ENCODE measurements at regions not wholly inside any gene's neighbourhood (a gene's known extent, or its start where the extent isn't known, plus 50 kb on each side); places are given as distances from the start of the nearest gene placed in this dataset.

DNA sequence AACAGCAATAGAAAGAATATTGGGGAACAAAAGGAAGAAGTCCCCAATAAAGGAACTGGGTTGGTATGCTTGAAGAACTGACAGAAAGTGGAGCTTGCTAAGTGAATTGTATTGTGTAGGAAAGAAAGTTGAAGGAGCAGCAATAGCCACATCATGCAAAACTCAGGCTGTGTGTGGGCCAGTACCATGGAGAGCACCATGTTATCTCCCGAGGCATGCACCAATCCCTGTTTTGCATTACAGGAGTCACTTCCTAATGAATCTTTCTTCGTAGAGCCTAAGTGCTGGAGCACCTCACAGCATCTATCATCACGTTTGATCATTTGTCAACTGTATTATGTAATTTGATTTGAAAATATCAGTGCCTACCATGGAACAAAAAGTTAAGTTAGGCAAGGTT lies 137.7 kb upstream of the NMUR2 start:
- no CpG with 5 or more reads among the region's 3 CpGs for WGBS (ENCODE audit: insufficient coverage)
- Histone ChIP-seq H3K4me1 (ENCODE audit: control insufficient read depth in 1 of 2, extremely low read depth in 1 of 2, insufficient read depth in 2 of 2, low read length in 2 of 2) (no peaks in the 10 kb centered on the region), H3K9me3 (no peaks in the 10 kb centered on the region), H3K4me3 (ENCODE audit: control insufficient read depth in 1 of 2, extremely low read depth in 1 of 2, low read length in 1 of 2) (no peak overlapping the region), H3K36me3 (ENCODE audit: control insufficient read depth in 2 of 2, extremely low read depth in 1 of 2, insufficient read depth in 1 of 2, low read length in 1 of 2) (no peaks in the 10 kb centered on the region), H3K27me3 (replicated peaks in 1 of 2; ENCODE audit: control insufficient read depth in 2 of 2, extremely low read depth in 1 of 2, insufficient read depth in 2 of 2, low read length in 1 of 2) (peaks cover 0 to 2% of the 10 kb centered on the region in 2 experiments), H3K27ac (ENCODE audit: low read length) (no peak overlapping the region)
- no peak overlapping the region for H3K4me3 Mint-ChIP-seq
- ATAC-seq (replicated peaks in 1 of 4) = no peak
- DNase-seq = no peak
- H3K27ac Mint-ChIP-seq = no peak overlapping the region
- POLR2A ChIA-PET = no interaction called here
- CTCF ChIA-PET = no interaction called here
- H3K36me3 Mint-ChIP-seq = no peaks in the 10 kb centered on the region
- H3K9me3 Mint-ChIP-seq = no peaks in the 10 kb centered on the region
- H3K4me1 Mint-ChIP-seq = no peaks in the 10 kb centered on the region
- peaks cover 13 to 21% of the 10 kb centered on the region in 2 donors for H3K27me3 Mint-ChIP-seq

DNA sequence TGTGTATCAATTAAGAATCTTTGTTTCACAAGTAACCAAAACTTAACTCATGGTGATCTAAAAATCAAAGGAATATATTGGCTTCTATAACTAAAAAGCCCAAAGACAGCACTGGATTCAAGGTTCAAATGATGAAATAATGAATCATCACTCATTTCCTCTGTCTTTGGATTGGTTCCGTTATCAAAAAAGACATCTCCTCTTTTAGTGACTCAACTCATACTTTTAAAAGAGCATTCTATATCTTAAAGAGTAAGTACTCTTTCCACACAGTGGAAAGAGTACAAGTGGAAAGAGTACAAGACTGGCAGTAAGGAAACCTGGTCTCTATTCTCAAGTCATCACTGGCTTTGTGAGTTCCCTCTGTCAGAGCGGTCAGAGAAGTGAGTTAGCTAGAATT lies 141.4 kb upstream of the NMUR2 start:
- Mint-ChIP-seq H3K27me3 (peaks cover 8 to 16% of the 10 kb centered on the region in 2 donors), H3K9me3 (peaks cover 0 to 3% (median 0%) of the 10 kb centered on the region in 3 donors), H3K4me3 (no peak overlapping the region), H3K27ac (no peak overlapping the region), H3K4me1 (no peaks in the 10 kb centered on the region), H3K36me3 (no peaks in the 10 kb centered on the region)
- no peaks in the 10 kb centered on the region for H3K4me1 ChIP-seq (ENCODE audit: control insufficient read depth in 1 of 2, extremely low read depth in 1 of 2, insufficient read depth in 2 of 2, low read length in 2 of 2)
- DNase-seq = no peak
- peaks cover 0 to 1% of the 10 kb centered on the region in 2 experiments for H3K27me3 ChIP-seq (replicated peaks in 1 of 2; ENCODE audit: control insufficient read depth in 2 of 2, extremely low read depth in 1 of 2, insufficient read depth in 2 of 2, low read length in 1 of 2)
- H3K36me3 ChIP-seq (ENCODE audit: control insufficient read depth in 2 of 2, extremely low read depth in 1 of 2, insufficient read depth in 1 of 2, low read length in 1 of 2) = no peaks in the 10 kb centered on the region
- ChIA-PET POLR2A (no interaction called here), CTCF (no interaction called here)
- no peak overlapping the region for H3K27ac ChIP-seq (ENCODE audit: low read length)
- H3K4me3 ChIP-seq (ENCODE audit: control insufficient read depth in 1 of 2, extremely low read depth in 1 of 2, low read length in 1 of 2) = no peak overlapping the region
- no peak for ATAC-seq (replicated peaks in 1 of 4)
- H3K9me3 ChIP-seq = no peaks in the 10 kb centered on the region
- no CpG with 5 or more reads among the region's 2 CpGs for WGBS (ENCODE audit: insufficient coverage)

DNA sequence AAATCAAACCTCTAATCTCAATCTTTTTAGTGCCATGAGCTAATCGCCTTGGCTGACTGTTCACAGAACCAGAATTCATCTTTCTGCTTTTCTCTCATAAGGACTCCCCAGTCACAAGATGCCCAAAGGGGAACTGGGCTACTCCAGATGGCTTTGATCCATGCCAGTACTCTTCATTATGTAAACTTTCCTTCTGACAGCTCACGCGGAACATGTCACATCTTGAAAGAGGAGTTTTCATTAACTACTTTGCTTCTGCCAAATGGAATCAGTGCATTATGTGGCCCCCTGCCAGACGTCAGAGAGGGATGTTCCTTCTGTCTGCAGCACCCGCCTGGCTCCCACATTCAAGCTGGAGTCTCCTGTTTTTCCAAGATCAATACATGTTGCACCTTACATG lies 142.1 kb upstream of the NMUR2 start:
- Mint-ChIP-seq H3K36me3 (no peaks in the 10 kb centered on the region), H3K4me3 (no peak overlapping the region), H3K27ac (no peak overlapping the region), H3K27me3 (peaks cover 6 to 14% of the 10 kb centered on the region in 2 donors), H3K9me3 (peaks cover 0 to 3% (median 0%) of the 10 kb centered on the region in 3 donors), H3K4me1 (no peaks in the 10 kb centered on the region)
- POLR2A ChIA-PET = no interaction called here
- H3K27ac ChIP-seq (ENCODE audit: low read length) = no peak overlapping the region
- no peak overlapping the region for H3K4me3 ChIP-seq (ENCODE audit: control insufficient read depth in 1 of 2, extremely low read depth in 1 of 2, low read length in 1 of 2)
- DNase-seq = no peak
- no peak for ATAC-seq (replicated peaks in 1 of 4)
- no peaks in the 10 kb centered on the region for H3K27me3 ChIP-seq (replicated peaks in 1 of 2; ENCODE audit: control insufficient read depth in 2 of 2, extremely low read depth in 1 of 2, insufficient read depth in 2 of 2, low read length in 1 of 2)
- CTCF ChIA-PET = no interaction called here
- H3K9me3 ChIP-seq = no peaks in the 10 kb centered on the region
- H3K4me1 ChIP-seq (ENCODE audit: control insufficient read depth in 1 of 2, extremely low read depth in 1 of 2, insufficient read depth in 2 of 2, low read length in 2 of 2) = no peaks in the 10 kb centered on the region
- WGBS (ENCODE audit: insufficient coverage) = 74% methylated on average over 5 of the region's 5 CpGs
- H3K36me3 ChIP-seq (ENCODE audit: control insufficient read depth in 2 of 2, extremely low read depth in 1 of 2, insufficient read depth in 1 of 2, low read length in 1 of 2) = no peaks in the 10 kb centered on the region

DNA sequence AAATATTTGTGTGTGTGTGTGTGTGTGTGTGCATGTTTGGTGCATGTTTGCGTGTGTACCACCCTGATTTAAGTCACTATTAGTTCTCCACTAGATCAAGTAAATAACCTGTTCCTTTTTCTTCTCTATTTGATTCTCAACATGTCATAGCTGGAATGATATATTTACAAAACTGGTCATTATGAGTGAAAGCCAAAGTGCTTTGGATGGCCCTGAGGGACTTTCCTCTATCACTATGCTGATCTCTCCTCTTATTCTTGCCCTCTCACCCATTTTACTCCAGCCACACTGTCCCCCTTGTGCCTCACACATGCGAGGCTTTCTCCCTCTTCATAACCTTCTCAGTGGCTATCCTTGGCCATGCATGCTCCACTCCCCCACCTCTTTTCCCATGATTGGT lies 144.6 kb upstream of the NMUR2 start:
- Histone ChIP-seq H3K36me3 (ENCODE audit: control insufficient read depth in 2 of 2, extremely low read depth in 1 of 2, insufficient read depth in 1 of 2, low read length in 1 of 2) (no peaks in the 10 kb centered on the region), H3K27me3 (replicated peaks in 1 of 2; ENCODE audit: control insufficient read depth in 2 of 2, extremely low read depth in 1 of 2, insufficient read depth in 2 of 2, low read length in 1 of 2) (no peaks in the 10 kb centered on the region), H3K4me3 (ENCODE audit: control insufficient read depth in 1 of 2, extremely low read depth in 1 of 2, low read length in 1 of 2) (no peak overlapping the region), H3K4me1 (ENCODE audit: control insufficient read depth in 1 of 2, extremely low read depth in 1 of 2, insufficient read depth in 2 of 2, low read length in 2 of 2) (no peaks in the 10 kb centered on the region), H3K27ac (ENCODE audit: low read length) (no peak overlapping the region), H3K9me3 (no peaks in the 10 kb centered on the region)
- Mint-ChIP-seq H3K36me3 (no peaks in the 10 kb centered on the region), H3K27me3 (peaks cover 0 to 10% of the 10 kb centered on the region in 2 donors), H3K4me1 (no peaks in the 10 kb centered on the region), H3K9me3 (peaks cover 0 to 3% (median 0%) of the 10 kb centered on the region in 3 donors), H3K27ac (no peak overlapping the region), H3K4me3 (no peak overlapping the region)
- POLR2A ChIA-PET = no interaction called here
- CTCF ChIA-PET = no interaction called here
- DNase-seq = no peak
- WGBS (ENCODE audit: insufficient coverage) = 80% methylated on average over 1 of the region's 2 CpGs
- no peak for ATAC-seq (replicated peaks in 1 of 4)

DNA sequence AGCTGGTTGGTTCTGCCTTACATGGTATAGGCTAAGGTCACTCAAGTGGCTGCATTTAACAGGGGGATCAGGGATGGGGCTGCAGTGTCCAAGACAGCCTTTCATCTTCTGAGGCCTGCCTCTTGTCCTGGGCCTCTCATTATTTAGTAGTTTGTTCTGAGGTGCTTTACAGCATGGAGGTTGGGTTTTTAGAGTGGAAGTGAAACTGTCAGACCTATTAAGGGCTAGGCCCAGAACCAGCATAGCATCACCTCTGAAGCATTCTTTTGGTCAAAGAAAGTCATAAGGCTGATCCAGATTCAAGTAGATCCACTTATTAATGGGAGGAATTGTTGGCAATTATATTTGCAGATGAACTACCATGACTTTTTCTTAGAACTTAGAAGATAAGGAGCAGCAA lies 146.0 kb upstream of the NMUR2 start:
- H3K4me1 ChIP-seq (ENCODE audit: control insufficient read depth in 1 of 2, extremely low read depth in 1 of 2, insufficient read depth in 2 of 2, low read length in 2 of 2) = no peaks in the 10 kb centered on the region
- DNase-seq = no peak
- H3K27ac Mint-ChIP-seq = no peak overlapping the region
- no peak for ATAC-seq (replicated peaks in 1 of 4)
- H3K4me3 ChIP-seq (ENCODE audit: control insufficient read depth in 1 of 2, extremely low read depth in 1 of 2, low read length in 1 of 2) = no peak overlapping the region
- ChIA-PET POLR2A (no interaction called here), CTCF (no interaction called here)
- H3K36me3 ChIP-seq (ENCODE audit: control insufficient read depth in 2 of 2, extremely low read depth in 1 of 2, insufficient read depth in 1 of 2, low read length in 1 of 2) = no peaks in the 10 kb centered on the region
- H3K27me3 Mint-ChIP-seq = peaks cover 0 to 10% of the 10 kb centered on the region in 2 donors
- H3K4me1 Mint-ChIP-seq = no peaks in the 10 kb centered on the region
- H3K27me3 ChIP-seq (replicated peaks in 1 of 2; ENCODE audit: control insufficient read depth in 2 of 2, extremely low read depth in 1 of 2, insufficient read depth in 2 of 2, low read length in 1 of 2) = no peaks in the 10 kb centered on the region
- H3K36me3 Mint-ChIP-seq = no peaks in the 10 kb centered on the region
- H3K27ac ChIP-seq (ENCODE audit: low read length) = no peak overlapping the region
- H3K9me3 ChIP-seq = no peaks in the 10 kb centered on the region
- no peak overlapping the region for H3K4me3 Mint-ChIP-seq
- peaks cover 0 to 3% (median 0%) of the 10 kb centered on the region in 3 donors for H3K9me3 Mint-ChIP-seq

GRCh38 chr5:152556784-152557183 lies 151.7 kb upstream of the NMUR2 start:
- no peak for DNase-seq
- H3K27ac Mint-ChIP-seq = no peak overlapping the region
- CTCF ChIA-PET = no interaction called here
- H3K27me3 ChIP-seq (replicated peaks in 1 of 2; ENCODE audit: control insufficient read depth in 2 of 2, extremely low read depth in 1 of 2, insufficient read depth in 2 of 2, low read length in 1 of 2) = no peaks in the 10 kb centered on the region
- no peaks in the 10 kb centered on the region for H3K9me3 Mint-ChIP-seq
- H3K4me1 ChIP-seq (ENCODE audit: control insufficient read depth in 1 of 2, extremely low read depth in 1 of 2, insufficient read depth in 2 of 2, low read length in 2 of 2) = no peaks in the 10 kb centered on the region
- H3K4me3 ChIP-seq (ENCODE audit: control insufficient read depth in 1 of 2, extremely low read depth in 1 of 2, low read length in 1 of 2) = no peak overlapping the region
- WGBS (ENCODE audit: insufficient coverage) = 60% methylated on average over 2 of the region's 4 CpGs
- H3K9me3 ChIP-seq = no peaks in the 10 kb centered on the region
- H3K4me1 Mint-ChIP-seq = no peaks in the 10 kb centered on the region
- POLR2A ChIA-PET = no interaction called here
- H3K36me3 ChIP-seq (ENCODE audit: control insufficient read depth in 2 of 2, extremely low read depth in 1 of 2, insufficient read depth in 1 of 2, low read length in 1 of 2) = no peaks in the 10 kb centered on the region
- H3K27me3 Mint-ChIP-seq = peaks cover 0 to 4% of the 10 kb centered on the region in 2 donors
- H3K36me3 Mint-ChIP-seq = no peaks in the 10 kb centered on the region
- no peak for ATAC-seq (replicated peaks in 1 of 4)
- H3K4me3 Mint-ChIP-seq = no peak overlapping the region
- no peak overlapping the region for H3K27ac ChIP-seq (ENCODE audit: low read length)

DNA sequence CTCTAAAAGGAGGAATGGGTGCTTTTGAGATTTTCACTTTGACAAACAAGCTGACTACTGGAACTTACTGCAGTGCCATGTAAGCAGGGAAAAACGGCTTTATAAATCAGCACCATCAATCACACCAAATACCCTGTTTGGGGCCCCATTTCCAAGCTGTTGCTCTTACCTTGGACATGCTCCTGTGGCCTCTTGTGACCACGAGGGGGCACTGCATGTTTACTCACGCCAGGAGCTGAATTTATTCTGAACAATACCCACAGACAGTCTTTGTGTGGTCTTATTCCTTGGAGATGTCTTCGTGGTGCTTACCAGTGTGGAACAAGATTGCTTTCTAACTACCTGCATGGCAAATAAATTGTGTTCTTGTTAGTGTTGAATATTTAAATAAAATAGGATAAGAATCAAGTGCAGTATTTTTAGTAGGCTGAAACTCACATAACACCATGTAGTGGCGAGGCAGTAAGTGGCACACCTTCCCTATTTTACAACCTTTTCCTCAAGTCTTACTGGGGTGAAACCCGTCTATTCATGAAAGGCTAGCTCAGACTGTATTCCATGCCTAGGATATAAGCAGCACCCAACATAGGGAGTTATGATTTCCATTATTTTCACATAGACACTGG lies 155.5 kb upstream of the NMUR2 start:
- H3K27me3 ChIP-seq (replicated peaks in 1 of 2; ENCODE audit: control insufficient read depth in 2 of 2, extremely low read depth in 1 of 2, insufficient read depth in 2 of 2, low read length in 1 of 2) = no peaks in the 10 kb centered on the region
- CTCF ChIA-PET = interaction anchor here in 1 of 2 donors (1.4 kb wide), 1 partner anchor 1405 kb away, joined by 14 read pairs; no protein-coding TSS in a partner anchor

More for the DNA sequence above, 155.5 kb upstream of the NMUR2 start:
- no peak overlapping the region for H3K4me3 ChIP-seq (ENCODE audit: control insufficient read depth in 1 of 2, extremely low read depth in 1 of 2, low read length in 1 of 2)
- no peaks in the 10 kb centered on the region for H3K9me3 ChIP-seq
- H3K36me3 ChIP-seq (ENCODE audit: control insufficient read depth in 2 of 2, extremely low read depth in 1 of 2, insufficient read depth in 1 of 2, low read length in 1 of 2) = no peaks in the 10 kb centered on the region
- Mint-ChIP-seq H3K27ac (no peak overlapping the region), H3K36me3 (no peaks in the 10 kb centered on the region), H3K9me3 (no peaks in the 10 kb centered on the region), H3K4me1 (no peaks in the 10 kb centered on the region), H3K4me3 (no peak overlapping the region), H3K27me3 (no peaks in the 10 kb centered on the region)
- ATAC-seq (replicated peaks in 1 of 4) (no peak), DNase-seq (peak in 17 of 35 experiments; percentile 1 to 44 (median 9))
- WGBS (ENCODE audit: insufficient coverage) = 0% methylated on average over 1 of the region's 6 CpGs
- H3K27ac ChIP-seq (ENCODE audit: low read length) = no peak overlapping the region
- POLR2A ChIA-PET = no interaction called here
- H3K4me1 ChIP-seq (ENCODE audit: control insufficient read depth in 1 of 2, extremely low read depth in 1 of 2, insufficient read depth in 2 of 2, low read length in 2 of 2) = no peaks in the 10 kb centered on the region
